Parathyroid adenoma (tissue), 2 donors: ENCODE measurements at regions not wholly inside any gene's neighbourhood (a gene's known extent, or its start where the extent isn't known, plus 50 kb on each side); places are given as distances from the start of the nearest gene placed in this dataset.
A peak's percentile ranks its signal among the peaks of the same experiment; 100 is the strongest.

Source experiments
- H2AFZ ChIP-seq: fragments of 300-600 bp; sonication (generic); one replicate; pipeline ENCODE4 v1.7.0; 2017; ENCODE audit warnings: antibody characterized with exemption, mild to moderate bottlenecking
- H3K27ac ChIP-seq: fragments of 300-600 bp; sonication (generic); one replicate; pipeline ENCODE4 v1.7.0; 2017
- H3K27me3 ChIP-seq: fragments of 300-600 bp; sonication (generic); one replicate; pipeline ENCODE4 v1.7.0; 2017; ENCODE audit warnings: low read length; ENCODE audit not compliant: control insufficient read depth, insufficient read depth
- H3K36me3 ChIP-seq: fragments of 300-600 bp; sonication (generic); one replicate; pipeline ENCODE4 v1.7.0; 2017; ENCODE audit warnings: low read length; ENCODE audit not compliant: control insufficient read depth, insufficient read depth
- H3K4me1 ChIP-seq: fragments of 300-600 bp; sonication (generic); one replicate; pipeline ENCODE4 v1.7.0; 2017; ENCODE audit warnings: control low read depth
- H3K4me2 ChIP-seq: fragments of 300-600 bp; sonication (generic); one replicate; pipeline ENCODE4 v1.7.0; 2017; ENCODE audit warnings: low read length
- H3K4me3 ChIP-seq: fragments of 300-600 bp; sonication (generic); one replicate; pipeline ENCODE4 v1.7.0; 2017; ENCODE audit warnings: low read depth, low read length
- H3K79me2 ChIP-seq: fragments of 300-600 bp; sonication (generic); one replicate; pipeline ENCODE4 v1.7.0; 2017; ENCODE audit warnings: control low read depth
- H3K9ac ChIP-seq: fragments of 300-600 bp; sonication (generic); one replicate; pipeline ENCODE4 v1.7.0; 2017; ENCODE audit warnings: mild to moderate bottlenecking
- H3K9me3 ChIP-seq: fragments of 300-600 bp; sonication (generic); one replicate; pipeline ENCODE4 v1.7.0; 2017; ENCODE audit warnings: low read length; ENCODE audit not compliant: control insufficient read depth
- CTCF ChIP-seq: fragments of 300-600 bp; sonication (generic); IDR thresholded peaks from one replicate; pipeline ENCODE4 v1.7.0; 2017; ENCODE audit warnings: antibody characterized with exemption, mild to moderate bottlenecking
- donor health status: primary hyperparathyroidism.

GRCh38 chr1:95625224-95625623, 391.2 kb downstream of the RWDD3 start:
- Histone ChIP-seq H3K27ac (no peak overlapping the region), H2AFZ (no peak overlapping the region), H3K36me3 (no peaks in the 10 kb centered on the region), H3K4me1 (no peaks in the 10 kb centered on the region), H3K27me3 (no peaks in the 10 kb centered on the region), H3K9ac (no peak overlapping the region), H3K79me2 (no peaks in the 10 kb centered on the region), H3K4me2 (no peak overlapping the region), H3K9me3 (no peaks in the 10 kb centered on the region), H3K4me3 (no peak overlapping the region)
- no peak for TF ChIP-seq CTCF

GRCh38 chr1:95627244-95627643, 393.2 kb downstream of the RWDD3 start:
- no peak overlapping the region for H2AFZ ChIP-seq
- no peaks in the 10 kb centered on the region for H3K27me3 ChIP-seq
- no peak overlapping the region for H3K4me3 ChIP-seq
- H3K36me3 ChIP-seq, result no peaks in the 10 kb centered on the region
- no peaks in the 10 kb centered on the region for H3K4me1 ChIP-seq
- no peaks in the 10 kb centered on the region for H3K79me2 ChIP-seq
- no peaks in the 10 kb centered on the region for H3K9me3 ChIP-seq
- no peak overlapping the region for H3K27ac ChIP-seq
- TF ChIP-seq CTCF, result no peak
- H3K9ac ChIP-seq, result no peak overlapping the region
- H3K4me2 ChIP-seq, result no peak overlapping the region

GRCh38 chr1:95631695-95632094, 397.7 kb downstream of the RWDD3 start:
- H3K79me2 ChIP-seq, result no peaks in the 10 kb centered on the region
- no peak overlapping the region for H3K27ac ChIP-seq
- no peaks in the 10 kb centered on the region for H3K27me3 ChIP-seq
- H3K4me3 ChIP-seq, result no peak overlapping the region
- H3K9me3 ChIP-seq, result no peaks in the 10 kb centered on the region
- no peak overlapping the region for H3K4me2 ChIP-seq
- no peaks in the 10 kb centered on the region for H3K4me1 ChIP-seq
- H2AFZ ChIP-seq, result no peak overlapping the region
- H3K36me3 ChIP-seq, result no peaks in the 10 kb centered on the region
- no peak for TF ChIP-seq CTCF
- no peak overlapping the region for H3K9ac ChIP-seq

GRCh38 chr1:95635811-95636210, 401.8 kb downstream of the RWDD3 start:
- no peaks in the 10 kb centered on the region for H3K79me2 ChIP-seq
- no peaks in the 10 kb centered on the region for H3K27me3 ChIP-seq
- no peak overlapping the region for H3K9ac ChIP-seq
- no peaks in the 10 kb centered on the region for H3K4me1 ChIP-seq
- H3K9me3 ChIP-seq, result no peaks in the 10 kb centered on the region
- no peak overlapping the region for H3K4me3 ChIP-seq
- H3K27ac ChIP-seq, result peak overlapping the region; percentile 36
- H3K4me2 ChIP-seq, result no peak overlapping the region
- no peak for TF ChIP-seq CTCF
- H3K36me3 ChIP-seq, result no peaks in the 10 kb centered on the region
- no peak overlapping the region for H2AFZ ChIP-seq

DNA sequence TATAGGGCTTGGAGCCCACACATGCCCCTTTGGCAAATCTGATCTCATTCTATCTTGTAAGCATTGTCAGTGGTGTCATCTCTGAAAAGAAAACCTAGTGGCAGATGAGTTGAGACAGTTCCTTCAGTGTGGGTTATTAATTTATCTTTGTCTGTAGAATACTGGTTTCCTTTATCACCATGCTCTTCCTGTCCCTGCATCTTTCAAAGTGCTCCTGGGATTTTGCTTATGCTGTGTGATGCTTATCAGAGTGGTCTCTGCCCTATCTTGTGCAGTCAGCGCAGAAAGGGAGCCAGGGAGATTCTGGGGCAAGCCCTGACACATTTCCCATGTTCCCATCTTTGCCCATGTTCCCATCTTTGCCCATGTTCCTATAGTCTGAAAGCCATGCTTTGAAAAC, 402.9 kb downstream of the RWDD3 start:
- H3K9ac ChIP-seq, result no peak overlapping the region
- peak overlapping the region; percentile 11 for H2AFZ ChIP-seq
- H3K4me3 ChIP-seq, result no peak overlapping the region
- no peaks in the 10 kb centered on the region for H3K27me3 ChIP-seq
- H3K27ac ChIP-seq, result peak overlapping the region; percentile 36
- peaks cover 3% of the 10 kb centered on the region for H3K4me1 ChIP-seq
- H3K4me2 ChIP-seq, result no peak overlapping the region
- no peaks in the 10 kb centered on the region for H3K36me3 ChIP-seq
- TF ChIP-seq CTCF, result no peak
- no peaks in the 10 kb centered on the region for H3K9me3 ChIP-seq
- no peaks in the 10 kb centered on the region for H3K79me2 ChIP-seq
